GM18505 (cell line): ENCODE measurements at regions not wholly inside any gene's neighbourhood (a gene's known extent, or its start where the extent isn't known, plus 50 kb on each side); places are given as distances from the start of the nearest gene placed in this dataset.

Experiments
- ATAC-seq: cut with Tn5 transposase; IDR thresholded peaks from one replicate; pipeline ENCODE4 v1.9.1; 2021; ENCODE audit not compliant: unreplicated experiment
- POLR2A ChIP-seq: IDR thresholded peaks from 4 replicates; pipeline ENCODE4 v1.6.1; 2011; ENCODE audit warnings: borderline replicate concordance; ENCODE audit not compliant: insufficient read depth, insufficient read length; ENCODE audit errors: extremely low read depth

- no peak for ATAC-seq
- TF ChIP-seq POLR2A = no peak
These were observed 55.4 kb upstream of the INHBA start for GRCh38 chr7:41758321-41758720.

- no peak for ATAC-seq
- TF ChIP-seq POLR2A = no peak
These were observed 53.8 kb upstream of the INHBA start for GRCh38 chr7:41756650-41757182.

GRCh38 chr7:41755096-41755495, 52.2 kb upstream of the INHBA start:
- ATAC-seq = no peak
- TF ChIP-seq POLR2A = no peak

DNA sequence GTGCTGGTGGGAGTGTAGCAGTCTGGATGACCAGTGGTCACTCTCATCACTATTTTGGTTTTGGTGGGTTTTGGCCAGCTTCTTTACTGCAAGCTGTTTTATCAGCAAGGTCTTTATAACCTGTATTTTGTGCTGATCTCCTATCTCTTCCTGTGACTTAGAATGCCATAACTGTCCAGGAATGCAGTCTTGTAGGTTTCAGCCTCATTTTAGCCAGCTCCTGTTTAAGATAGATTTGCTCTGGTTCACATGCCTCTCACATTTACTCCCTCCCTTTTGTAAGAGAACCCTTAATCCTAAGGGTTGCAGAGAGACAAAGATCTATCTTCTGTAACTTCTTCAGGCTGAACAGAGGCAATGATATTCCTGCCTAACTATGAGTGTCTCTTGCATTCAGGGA, 51.2 kb upstream of the INHBA start:
- ATAC-seq = no peak
- no peak for TF ChIP-seq POLR2A
